Right atrium auricular region (tissue), 2 donors: ENCODE measurements at regions not wholly inside any gene's neighbourhood (a gene's known extent, or its start where the extent isn't known, plus 50 kb on each side); places are given as distances from the start of the nearest gene placed in this dataset.
A peak's percentile ranks its signal among the peaks of the same experiment; 100 is the strongest.

Experiments used
- DNase-seq: peaks from one replicate; pipeline ENCODE4 v3.0.0-alpha.2; 2019; ENCODE audit warnings: low spot score
- H3K27ac ChIP-seq, 2 donors: fragments of 200-600 bp; sonication (generic); 1 replicate in 1 of 2; 2 replicates in 1 of 2; pipeline ENCODE4 v1.5.1; 2016 to 2019
- H3K27me3 ChIP-seq, 2 donors: fragments of 200-600 bp; sonication (generic); one replicate each; pipeline versions ENCODE4 v1.5.1 to v1.6.0; 2017 to 2019
- H3K36me3 ChIP-seq: fragments of 200-600 bp; sonication (generic); one replicate; pipeline ENCODE4 v1.5.1; 2016
- H3K4me1 ChIP-seq, 2 donors: fragments of 200-600 bp; sonication (generic); one replicate each; pipeline versions ENCODE4 v1.5.1 to v1.6.0; 2017 to 2019
- H3K4me3 ChIP-seq, 2 donors: fragments of 200-600 bp; sonication (generic); 1 replicate in 1 of 2; 2 replicates in 1 of 2; pipeline ENCODE4 v1.5.1; 2017 to 2019; ENCODE audit warnings: mild to moderate bottlenecking in 1 of 2, moderate library complexity in 1 of 2
- H3K9me3 ChIP-seq, 2 donors: fragments of 200-600 bp; sonication (generic); one replicate each; pipeline ENCODE4 v1.5.1; 2019
- CTCF ChIP-seq, 2 donors: fragments of 200-600 bp; sonication (generic); IDR thresholded peaks; one replicate each; pipeline ENCODE4 v1.5.1; 2019; ENCODE audit warnings: antibody characterized with exemption in 2 of 2

- no peak for TF ChIP-seq CTCF (IDR thresholded peaks at IDR 0.05)
- H3K9me3 ChIP-seq = no peaks in the 10 kb centered on the region
- no peaks in the 10 kb centered on the region for H3K36me3 ChIP-seq
- DNase-seq = no peak
- H3K4me3 ChIP-seq = no peak overlapping the region
- no peak overlapping the region for H3K27ac ChIP-seq
- H3K27me3 ChIP-seq = no peaks in the 10 kb centered on the region
- H3K4me1 ChIP-seq = peaks cover 0 to 7% of the 10 kb centered on the region in 2 donors
These were observed 411.6 kb downstream of the ZNF521 start for GRCh38 chr18:24940416-24940815.

- H3K27me3 ChIP-seq = no peaks in the 10 kb centered on the region
- DNase-seq = no peak
These were observed 410.6 kb downstream of the ZNF521 start for GRCh38 chr18:24941174-24941951.

GRCh38 chr18:24942144-24942543 lies 409.8 kb downstream of the ZNF521 start:
- Histone ChIP-seq H3K4me3 (no peak overlapping the region), H3K27ac (no peak overlapping the region), H3K9me3 (no peaks in the 10 kb centered on the region), H3K36me3 (no peaks in the 10 kb centered on the region), H3K27me3 (no peaks in the 10 kb centered on the region), H3K4me1 (peaks cover 0 to 7% of the 10 kb centered on the region in 2 donors)
- DNase-seq = no peak
- no peak for TF ChIP-seq CTCF (IDR thresholded peaks at IDR 0.05)

More at GRCh38 chr18:24941174-24941951, 410.6 kb downstream of the ZNF521 start:
- H3K4me1 ChIP-seq = peaks cover 0 to 7% of the 10 kb centered on the region in 2 donors
- no peak overlapping the region for H3K4me3 ChIP-seq
- no peak overlapping the region for H3K27ac ChIP-seq
- TF ChIP-seq CTCF (IDR thresholded peaks at IDR 0.05) = no peak
- H3K36me3 ChIP-seq = no peaks in the 10 kb centered on the region
- no peaks in the 10 kb centered on the region for H3K9me3 ChIP-seq

- Histone ChIP-seq H3K4me1 (no peaks in the 10 kb centered on the region), H3K27me3 (no peaks in the 10 kb centered on the region), H3K9me3 (no peaks in the 10 kb centered on the region), H3K4me3 (no peak overlapping the region), H3K36me3 (no peaks in the 10 kb centered on the region), H3K27ac (peak overlapping the region in 1 of 2 donors; percentile 5)
- TF ChIP-seq CTCF (IDR thresholded peaks at IDR 0.05) = no peak
- DNase-seq = no peak
These were observed 404.3 kb downstream of the ZNF521 start for GRCh38 chr18:24947521-24948305.

GRCh38 chr18:24949908-24950307 lies 402.1 kb downstream of the ZNF521 start:
- H3K4me1 ChIP-seq = no peaks in the 10 kb centered on the region
- no peak for TF ChIP-seq CTCF (IDR thresholded peaks at IDR 0.05)
- no peaks in the 10 kb centered on the region for H3K9me3 ChIP-seq
- no peak for DNase-seq
- no peaks in the 10 kb centered on the region for H3K27me3 ChIP-seq
- H3K27ac ChIP-seq = no peak overlapping the region
- H3K4me3 ChIP-seq = no peak overlapping the region
- H3K36me3 ChIP-seq = no peaks in the 10 kb centered on the region
